Activated T-cell treated with anti-CD3 and anti-CD28 coated beads, Interleukin-2, amount 50 U/mL, for 48 hours (primary cell): ENCODE measurements at regions not wholly inside any gene's neighbourhood (a gene's known extent, or its start where the extent isn't known, plus 50 kb on each side); places are given as distances from the start of the nearest gene placed in this dataset.
"Not testable (repeated sequence)": the region's sequence is repeated elsewhere in the genome, so short reads cannot be mapped to it uniquely, and the experiment has no call there.

ENCODE experiments used
- DNase-seq, 2 experiments: peaks; one replicate each; pipeline ENCODE4 v3.0.0-alpha.2; 2020

GRCh38 chr3:20317616-20318015, 131.6 kb upstream of the SGO1 start:
- no peak for DNase-seq

DNA sequence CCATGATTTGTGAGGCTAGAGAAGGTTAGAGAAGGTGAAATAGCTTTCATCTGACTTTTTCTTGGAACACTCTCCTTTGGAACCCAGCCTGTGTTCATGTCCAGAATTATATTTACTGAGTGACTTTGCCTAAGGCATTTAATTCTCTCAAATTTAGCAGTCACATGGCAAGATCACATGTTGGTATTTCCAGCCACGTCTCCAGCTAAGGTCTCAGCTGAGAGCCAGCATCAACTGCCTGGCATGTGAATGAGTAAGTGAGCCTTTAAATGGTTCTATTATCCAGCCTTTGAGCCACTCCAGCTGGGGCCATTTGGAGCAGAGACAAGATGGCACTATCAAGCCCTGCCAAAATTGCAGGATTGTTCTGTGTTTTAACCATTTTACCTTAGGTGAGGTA, 130.2 kb upstream of the SGO1 start:
- no peak for DNase-seq

DNA sequence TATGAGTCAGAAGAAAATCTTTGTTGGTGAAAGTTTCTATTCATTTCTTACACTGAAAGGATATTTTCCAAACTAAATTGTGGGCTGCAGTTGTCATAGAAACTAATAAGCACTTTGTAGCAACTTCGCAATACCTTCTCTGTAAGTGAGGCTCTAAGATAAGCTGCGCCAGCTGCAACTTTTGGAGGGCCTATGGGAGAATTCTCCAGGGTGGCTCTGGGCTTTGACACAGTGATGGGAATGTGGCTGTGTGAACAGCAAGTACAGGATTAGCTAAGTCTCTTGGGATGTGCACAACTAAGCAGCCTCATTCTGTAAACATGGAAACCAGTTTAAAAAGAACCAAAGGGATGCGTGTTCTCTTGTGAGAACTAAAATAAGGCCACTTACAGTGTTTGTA, 124.6 kb upstream of the SGO1 start:
- no peak for DNase-seq

DNA sequence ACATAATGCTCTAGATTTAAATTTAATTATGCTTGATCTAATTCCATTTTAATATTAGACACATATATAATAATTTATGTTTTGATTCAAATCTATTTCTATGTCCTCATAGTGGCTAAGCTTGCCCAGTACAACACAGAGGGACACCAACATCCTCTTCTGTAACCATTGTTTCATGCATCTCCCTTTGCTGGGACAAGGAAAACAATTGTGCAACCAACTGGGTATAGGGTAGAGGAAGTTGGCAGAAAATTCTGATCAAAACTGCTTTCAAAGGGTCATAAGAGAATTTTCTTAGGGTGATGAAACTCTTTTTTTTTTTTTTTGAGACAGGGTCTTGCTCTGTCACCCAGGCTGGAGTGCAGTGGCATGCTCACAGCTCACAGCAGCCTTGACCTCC, 121.4 kb upstream of the SGO1 start:
- DNase-seq = no peak

DNA sequence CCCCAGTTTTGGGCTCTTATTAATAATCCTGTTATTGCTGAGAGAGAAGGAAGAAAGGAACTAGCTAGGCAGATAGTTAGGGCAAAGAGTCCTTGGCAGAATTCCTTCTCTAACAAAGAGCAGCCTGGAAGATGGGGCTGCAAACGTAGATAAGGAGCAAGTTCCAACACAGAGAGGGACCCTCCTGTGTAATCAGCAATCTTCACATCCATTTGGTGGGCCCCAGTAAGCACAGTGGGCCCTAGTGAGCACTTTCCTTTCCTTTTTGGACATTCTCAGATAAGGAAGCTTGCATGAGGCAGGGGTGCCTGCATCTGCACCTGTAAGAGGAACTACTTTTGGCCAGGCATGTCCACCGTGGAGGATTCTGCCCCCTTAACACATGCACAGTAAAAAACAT, 119.6 kb upstream of the SGO1 start:
- DNase-seq = no peak

DNA sequence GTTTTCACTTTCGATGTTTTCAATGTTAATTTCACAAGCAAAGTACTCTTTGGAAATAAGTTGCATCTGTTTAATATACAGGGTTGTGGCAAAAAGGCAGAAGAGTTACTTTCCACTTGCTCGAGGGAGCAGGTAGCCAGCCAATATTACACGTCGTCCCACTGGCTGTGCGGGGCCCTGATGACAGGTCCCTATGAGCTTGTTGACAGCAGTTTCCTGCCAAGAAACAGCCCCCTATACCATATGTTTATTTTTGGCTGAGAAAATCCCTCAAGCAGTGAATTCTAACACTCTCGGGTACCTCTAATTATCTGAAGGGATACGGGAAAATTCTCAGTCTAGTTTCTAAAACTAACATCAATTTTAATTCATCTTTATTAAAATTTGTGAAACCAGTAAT, 116.8 kb upstream of the SGO1 start:
- DNase-seq = no peak

GRCh38 chr3:20288050-20288449, 102.0 kb upstream of the SGO1 start:
- no peak for DNase-seq

DNA sequence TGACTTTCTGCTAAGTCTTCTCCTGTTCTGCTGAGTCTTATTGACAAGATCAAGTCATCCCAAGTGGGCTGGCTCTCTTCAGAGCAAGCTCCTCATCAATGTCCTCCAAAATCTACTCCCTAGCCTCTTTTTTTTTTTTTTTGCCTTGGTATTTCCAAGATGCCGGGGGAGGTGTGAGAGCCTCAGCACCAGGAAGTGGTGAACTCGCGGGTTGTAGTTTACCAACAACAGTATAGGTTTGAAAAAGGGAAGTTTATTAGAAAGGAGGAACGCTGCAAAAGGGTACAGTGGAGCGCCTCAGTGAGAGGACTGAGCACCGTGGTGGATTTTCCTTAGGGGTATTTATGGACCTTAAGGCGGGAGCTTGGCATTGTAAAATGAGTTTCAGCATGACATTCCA, 94.3 kb upstream of the SGO1 start:
- DNase-seq = no peak

GRCh38 chr3:20265977-20266376, 80.0 kb upstream of the SGO1 start:
- not testable (repeated sequence) for DNase-seq

DNA sequence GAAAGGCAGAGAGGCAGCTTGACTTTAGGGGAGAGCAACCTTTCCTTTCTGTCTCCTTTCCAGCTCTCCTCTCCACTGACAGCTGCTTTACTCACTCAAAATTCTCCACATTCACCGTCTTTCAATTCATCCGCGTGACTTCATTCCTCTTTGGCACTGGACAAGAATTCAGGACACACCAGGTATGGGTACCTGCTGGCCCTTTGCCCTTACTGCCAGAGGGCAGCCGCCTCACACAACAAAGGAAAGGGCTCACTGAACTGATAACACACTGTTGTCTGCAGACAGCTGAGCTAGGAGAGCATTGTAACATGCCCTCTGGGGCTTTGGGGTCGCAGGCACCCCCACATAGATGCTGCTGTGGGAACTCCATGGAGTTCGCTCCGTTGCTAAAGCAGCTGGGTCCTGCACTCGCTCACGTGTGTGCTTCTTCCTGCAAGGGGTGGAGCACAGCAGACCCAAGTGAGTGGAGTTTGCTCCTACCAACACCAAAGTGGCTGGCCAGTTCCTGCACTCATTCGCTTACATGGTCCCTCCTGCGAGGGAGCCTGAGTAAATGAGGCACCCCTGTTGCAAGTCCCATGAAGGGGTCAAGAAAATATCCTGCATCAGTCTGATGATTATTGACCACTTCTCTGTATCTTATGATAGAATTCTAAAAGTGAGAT, 79.0 kb upstream of the SGO1 start:
- DNase-seq = no peak

- DNase-seq = no peak
Measured at GRCh38 chr3:20258371-20258770, 72.4 kb upstream of the SGO1 start.

- no peak for DNase-seq
Measured at GRCh38 chr3:20256144-20256543, 70.1 kb upstream of the SGO1 start.

GRCh38 chr3:20254268-20255117, 68.5 kb upstream of the SGO1 start:
- no peak for DNase-seq

GRCh38 chr3:20250786-20251185, 64.8 kb upstream of the SGO1 start:
- DNase-seq = no peak

GRCh38 chr3:20250314-20250713, 64.3 kb upstream of the SGO1 start:
- DNase-seq = no peak

- DNase-seq = no peak
Measured at GRCh38 chr3:20246662-20247061, 60.7 kb upstream of the SGO1 start.

DNA sequence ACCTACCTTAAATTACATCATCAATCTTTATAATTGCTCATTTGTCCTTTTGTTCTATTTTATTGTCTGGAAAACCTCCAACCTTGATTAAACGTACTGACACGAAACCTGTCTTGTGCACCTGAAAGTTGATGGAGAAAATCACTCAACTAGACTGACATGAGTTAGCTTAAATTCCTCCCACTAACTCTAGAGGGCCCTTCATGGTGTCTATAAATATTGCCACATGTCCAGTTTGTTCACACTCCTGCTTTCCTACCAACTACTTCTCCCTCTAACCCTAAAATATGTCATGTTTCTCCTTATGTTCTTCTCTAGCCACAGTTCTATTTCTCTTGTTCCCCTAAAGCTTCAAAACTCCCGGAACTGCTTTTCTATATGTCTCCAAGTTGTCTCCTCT, 59.8 kb upstream of the SGO1 start:
- no peak for DNase-seq

DNA sequence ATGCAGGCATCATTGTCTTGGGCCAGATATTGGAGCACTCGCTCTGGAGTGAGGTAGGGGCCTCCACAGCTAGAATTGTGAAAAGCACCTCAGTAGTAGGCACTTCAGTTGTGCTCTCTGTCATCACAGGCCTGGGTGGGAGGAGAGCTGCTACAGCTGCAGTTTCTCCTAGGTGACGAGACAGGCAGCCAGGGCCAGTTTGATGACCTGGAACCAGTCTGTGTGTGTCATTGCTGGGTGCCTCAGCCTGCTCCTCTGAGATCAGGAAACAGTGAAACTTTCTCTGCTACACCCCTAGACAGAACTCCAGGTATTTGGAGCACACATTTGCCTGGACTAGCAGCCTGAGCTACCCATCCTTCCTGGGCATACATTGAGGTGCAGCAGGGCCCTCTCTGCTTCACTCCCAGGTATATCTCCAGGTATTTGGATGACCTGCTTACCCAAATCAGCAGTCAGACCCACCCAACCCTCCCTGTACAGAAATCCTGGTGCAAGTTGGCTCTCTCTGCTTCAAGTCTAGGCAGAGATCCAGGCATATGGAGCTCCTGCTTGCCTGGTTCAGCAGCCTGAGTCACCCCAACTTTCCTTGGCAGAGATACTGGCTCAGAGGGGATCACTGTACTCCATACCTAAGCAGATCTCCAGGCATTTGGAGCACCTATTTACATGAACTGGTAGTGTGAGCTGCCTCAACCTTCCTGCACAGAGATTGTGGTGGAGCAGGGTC, 54.3 kb upstream of the SGO1 start:
- no peak for DNase-seq

- not testable (repeated sequence) for DNase-seq
Measured at GRCh38 chr3:20238199-20238598, 52.2 kb upstream of the SGO1 start.

DNA sequence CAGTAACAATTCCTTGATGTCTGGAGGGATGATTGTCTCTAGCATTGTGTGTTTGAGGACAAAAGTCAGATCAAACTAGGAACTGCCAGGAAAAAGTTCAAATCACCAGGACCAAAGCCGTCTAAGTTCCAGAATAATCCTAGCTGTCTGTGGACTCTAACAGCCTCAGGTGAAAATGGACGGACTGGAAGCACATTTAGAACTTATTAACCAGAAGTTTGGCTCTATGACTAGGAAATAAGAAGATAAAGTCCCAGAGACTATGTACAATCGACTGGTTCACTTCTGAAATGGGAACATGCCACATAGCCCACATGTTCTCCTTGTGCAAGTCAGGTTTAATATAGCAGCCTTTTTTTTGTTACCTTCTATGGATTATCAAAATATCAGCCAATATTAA, 50.6 kb upstream of the SGO1 start:
- DNase-seq = no peak
